A549 (cell line): ENCODE measurements at regions not wholly inside any gene's neighbourhood (a gene's known extent, or its start where the extent isn't known, plus 50 kb on each side); places are given as distances from the start of the nearest gene placed in this dataset.

Experiments used
- ATAC-seq, 2 experiments: fragments of 200-7000 bp in 1 of 2; fragments of >200 bp in 1 of 2; cut with Nextera tagmentation in 1 of 2; cut with Tn5 transposase in 1 of 2; 3 replicates each; pipeline versions ENCODE4 v1.8.0 to v1.9.1; 2018 to 2020; ENCODE audit warnings: mild to moderate bottlenecking in 1 of 2, moderate library complexity in 1 of 2
- CTCF ChIA-PET: fragments of 300-600 bp; sonication (Branson Sonifier 250); formaldehyde crosslinking; extraction: SDS; loops from one replicate; lab custom pipeline; 2021; ENCODE audit warnings: antibody characterized with exemption, inconsistent platforms; lab: Yijun Ruan, JAX
- POLR2A ChIA-PET: fragments of 350-600 bp; formaldehyde crosslinking; extraction: SDS; loops from one replicate; lab custom pipeline; 2021; ENCODE audit warnings: antibody characterized with exemption, inconsistent platforms; lab: Yijun Ruan, JAX
- DNase-seq, 2 experiments: peaks; one replicate each; pipeline versions ENCODE4 v3.0.0 to v3.0.0-alpha.2; 2011 to 2016; ENCODE audit warnings: low read depth in 1 of 2, low spot score in 1 of 2
- FAIRE-seq: peaks from 2 replicates; lab custom pipeline; 2011; peaks lifted over from hg19 to GRCh38; lab: Jason Lieb, UNC
- H3K27ac ChIP-seq, 2 experiments: fragments of >200 bp; sonication (Bioruptor Twin); formaldehyde crosslinking; 3 replicates each; pipeline ENCODE4 v1.5.1; 2016 to 2017
- H3K4me1 ChIP-seq: fragments of >200 bp; sonication (Bioruptor Twin); formaldehyde crosslinking; 3 replicates; pipeline ENCODE4 v1.6.1; 2016
- H3K4me2 ChIP-seq: fragments of >200 bp; sonication (Bioruptor Twin); formaldehyde crosslinking; 3 replicates; pipeline ENCODE4 v1.6.1; 2016
- H3K4me3 ChIP-seq: fragments of >200 bp; sonication (Bioruptor Twin); formaldehyde crosslinking; 3 replicates; pipeline ENCODE4 v1.5.1; 2016
- H3K9me3 ChIP-seq: fragments of >200 bp; sonication (Bioruptor Twin); formaldehyde crosslinking; 3 replicates; pipeline ENCODE4 v1.6.1; 2016
- CBX2 ChIP-seq: fragments of 200-600 bp; sonication (generic); IDR thresholded peaks from 2 replicates; pipeline ENCODE4 v1.6.1; 2016; ENCODE audit warnings: low read depth, mild to moderate bottlenecking, borderline replicate concordance
- CEBPB ChIP-seq, 2 experiments: fragments of >200 bp in 1 of 2; sonication (Bioruptor Twin) in 1 of 2; formaldehyde crosslinking in 1 of 2; IDR thresholded peaks; 2 replicates each; pipeline ENCODE4 v1.6.1; 2012 to 2016
- CHD4 ChIP-seq: fragments of 200-600 bp; sonication (generic); IDR thresholded peaks from 2 replicates; pipeline ENCODE4 v1.6.1; 2016; ENCODE audit warnings: antibody characterized with exemption, mild to moderate bottlenecking, borderline replicate concordance
- EHF ChIP-seq: fragments of 250-450 bp; sonication (Bioruptor Pico); IDR thresholded peaks from 2 replicates; pipeline ENCODE4 v1.5.0; 2020; ENCODE audit warnings: mild to moderate bottlenecking
- EHMT2 ChIP-seq: fragments of 200-600 bp; sonication (generic); IDR thresholded peaks from 2 replicates; pipeline ENCODE4 v1.6.1; 2016; ENCODE audit warnings: antibody characterized with exemption, low read depth, mild to moderate bottlenecking, moderate library complexity
- ESRRA ChIP-seq: fragments of 150-350 bp; IDR thresholded peaks from 2 replicates; pipeline ENCODE4 v1.6.1; 2014; ENCODE audit warnings: mild to moderate bottlenecking, low read length, borderline replicate concordance
- FOSL2 ChIP-seq, 2 experiments: fragments of 450-650 bp in 1 of 2; fragments of >200 bp in 1 of 2; sonication (Bioruptor Twin) in 1 of 2; formaldehyde crosslinking; IDR thresholded peaks; 2 replicates each; pipeline versions ENCODE4 v1.5.0 to v1.6.1; 2016 to 2020; ENCODE audit warnings: mild to moderate bottlenecking in 1 of 2, moderate library complexity in 1 of 2
- GATA3 ChIP-seq: IDR thresholded peaks from 2 replicates; pipeline ENCODE4 v1.6.1; 2012; ENCODE audit warnings: borderline replicate concordance
- HDAC2 ChIP-seq: fragments of 200-600 bp; sonication (generic); IDR thresholded peaks from 2 replicates; pipeline ENCODE4 v1.6.1; 2016
- JUN ChIP-seq, 2 experiments: fragments of >200 bp; sonication (Bioruptor Twin); formaldehyde crosslinking; IDR thresholded peaks; 2 replicates in 1 of 2; 3 replicates in 1 of 2; pipeline ENCODE4 v1.6.1; 2016 to 2017
- JUNB ChIP-seq: fragments of >200 bp; sonication (Bioruptor Twin); formaldehyde crosslinking; IDR thresholded peaks from 2 replicates; pipeline ENCODE4 v1.6.1; 2016
- MAZ ChIP-seq: fragments of 150-350 bp; IDR thresholded peaks from 2 replicates; pipeline ENCODE4 v1.6.1; 2014; ENCODE audit warnings: antibody characterized with exemption, low read depth, low read length, borderline replicate concordance
- MYC ChIP-seq: IDR thresholded peaks from 2 replicates; pipeline ENCODE4 v1.6.1; 2012; ENCODE audit warnings: mild to moderate bottlenecking, inconsistent platforms, low read length, improper control_type of control experiment, borderline replicate concordance
- NFE2L2 ChIP-seq: fragments of 150-350 bp; conservative IDR thresholded peaks from 2 replicates; pipeline ENCODE4 v1.6.1; 2014; ENCODE audit warnings: low read length
- NR3C1 ChIP-seq: fragments of >200 bp; sonication (Bioruptor Twin); formaldehyde crosslinking; IDR thresholded peaks from 3 replicates; pipeline ENCODE4 v1.6.1; 2017
- PBX3 ChIP-seq: IDR thresholded peaks from 2 replicates; pipeline ENCODE4 v1.6.1; 2012
- POLR2A ChIP-seq: IDR thresholded peaks from 2 replicates; pipeline ENCODE4 v1.6.1; 2012; ENCODE audit warnings: mild to moderate bottlenecking, low read length
- RAD21 ChIP-seq, 2 experiments: fragments of >200 bp in 1 of 2; sonication (Bioruptor Twin) in 1 of 2; formaldehyde crosslinking in 1 of 2; IDR thresholded peaks in 1 of 2; conservative IDR thresholded peaks in 1 of 2; 2 replicates in 1 of 2; 3 replicates in 1 of 2; pipeline ENCODE4 v1.6.1; 2012 to 2018; ENCODE audit warnings: inconsistent platforms in 1 of 2
- RCOR1 ChIP-seq: fragments of 150-350 bp; IDR thresholded peaks from 2 replicates; pipeline ENCODE4 v1.6.1; 2014; ENCODE audit warnings: antibody characterized with exemption, low read length, low read depth
- SMC3 ChIP-seq: fragments of >200 bp; sonication (Bioruptor Twin); formaldehyde crosslinking; IDR thresholded peaks from 3 replicates; pipeline ENCODE4 v1.6.1; 2018; ENCODE audit warnings: inconsistent platforms
- SREBF2 ChIP-seq: fragments of 450-650 bp; IDR thresholded peaks from 2 replicates; pipeline ENCODE4 v1.6.1; 2014; ENCODE audit warnings: mild to moderate bottlenecking, moderate library complexity
- ZC3H11A ChIP-seq: fragments of 450-650 bp; IDR thresholded peaks from 2 replicates; pipeline ENCODE4 v1.6.1; 2014; ENCODE audit warnings: antibody characterized with exemption, mild to moderate bottlenecking
- ZNF302 ChIP-seq: fragments of 250-450 bp; sonication (Bioruptor Pico); IDR thresholded peaks from 2 replicates; pipeline ENCODE4 v1.9.0; 2021; ENCODE audit warnings: inconsistent platforms, mild to moderate bottlenecking, moderate library complexity
- ZSCAN20 ChIP-seq: fragments of 250-450 bp; sonication (Bioruptor Pico); IDR thresholded peaks from 2 replicates; pipeline ENCODE4 v1.8.0; 2022; ENCODE audit warnings: mild to moderate bottlenecking, moderate library complexity
- WGBS: methylation state at CpG from one replicate; pipeline ENCODE4 v1.1.6; 2017; ENCODE audit errors: missing lambda C conversion rate; 5-methylcytosine and 5-hydroxymethylcytosine counted together
- TF ChIP-seq, protein P1 (sequence below): fragments of 450-650 bp; IDR thresholded peaks from 2 replicates; pipeline ENCODE4 v1.6.1; 2014; ENCODE audit warnings: antibody characterized with exemption
- TF ChIP-seq, protein P2 (sequence below): IDR thresholded peaks from 2 replicates; pipeline ENCODE4 v1.6.1; 2012

DNA sequence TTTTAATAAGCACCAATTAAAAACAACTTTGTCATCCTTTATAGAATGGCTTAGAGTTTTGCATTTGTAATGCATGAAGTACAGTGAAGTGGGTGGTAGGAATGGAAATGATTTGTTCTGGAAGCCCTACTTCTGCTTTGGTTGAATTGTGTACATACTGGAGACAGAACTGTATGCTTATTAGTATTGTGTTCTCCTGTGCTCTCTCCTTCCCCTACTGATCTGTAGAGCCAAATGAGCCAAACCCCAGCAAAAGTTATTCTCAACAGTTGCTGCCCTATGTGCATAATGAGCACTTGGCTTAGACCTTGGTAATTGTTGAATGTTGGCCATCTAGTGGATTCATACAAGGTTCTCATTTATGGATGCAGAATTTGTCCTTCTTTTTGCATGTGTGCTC, 916.1 kb downstream of the GALC start:
- TF ChIP-seq EHF (CRISPR knock-in tag) (no peak), HDAC2 (no peak), ZSCAN20 (no peak), MAZ (no peak), RAD21 (conservative IDR thresholded peaks at IDR 0.05 in 1 of 2, IDR thresholded peaks at IDR 0.05 in 1 of 2) (no peak), MYC (no peak), JUNB (no peak), SREBF2 (no peak), RCOR1 (no peak), JUN (IDR thresholded peaks at IDR 0.05) (no peak)
- TF ChIP-seq, protein P1, sequence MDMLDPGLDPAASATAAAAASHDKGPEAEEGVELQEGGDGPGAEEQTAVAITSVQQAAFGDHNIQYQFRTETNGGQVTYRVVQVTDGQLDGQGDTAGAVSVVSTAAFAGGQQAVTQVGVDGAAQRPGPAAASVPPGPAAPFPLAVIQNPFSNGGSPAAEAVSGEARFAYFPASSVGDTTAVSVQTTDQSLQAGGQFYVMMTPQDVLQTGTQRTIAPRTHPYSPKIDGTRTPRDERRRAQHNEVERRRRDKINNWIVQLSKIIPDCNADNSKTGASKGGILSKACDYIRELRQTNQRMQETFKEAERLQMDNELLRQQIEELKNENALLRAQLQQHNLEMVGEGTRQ = no peak
- TF ChIP-seq, protein P2, sequence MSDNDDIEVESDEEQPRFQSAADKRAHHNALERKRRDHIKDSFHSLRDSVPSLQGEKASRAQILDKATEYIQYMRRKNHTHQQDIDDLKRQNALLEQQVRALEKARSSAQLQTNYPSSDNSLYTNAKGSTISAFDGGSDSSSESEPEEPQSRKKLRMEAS = no peak
- ATAC-seq (no peak), DNase-seq (no peak), FAIRE-seq (no peak)
- CTCF ChIA-PET = no interaction called here
- Histone ChIP-seq H3K27ac (no peak overlapping the region), H3K4me1 (no peaks in the 10 kb centered on the region), H3K4me3 (no peak overlapping the region), H3K4me2 (no peak overlapping the region), H3K9me3 (no peaks in the 10 kb centered on the region)
- POLR2A ChIA-PET = no interaction called here

DNA sequence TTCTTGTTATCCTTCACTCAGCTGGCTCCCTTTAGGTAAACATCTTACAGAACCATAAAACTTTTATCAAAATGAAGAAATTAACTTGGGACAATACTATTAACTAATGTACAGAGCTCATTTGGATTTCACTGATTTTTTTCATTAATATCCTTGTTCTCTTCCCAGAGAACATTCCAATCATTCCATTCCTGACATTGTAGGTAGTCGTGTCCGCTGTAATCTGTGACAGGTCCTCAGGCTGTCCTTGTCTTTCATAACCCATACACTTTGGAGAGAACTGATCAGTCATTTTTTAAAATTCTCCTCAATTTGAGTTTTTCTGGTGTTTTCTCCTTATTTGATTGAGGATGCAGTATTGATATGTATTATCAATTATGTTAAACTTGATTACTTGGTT, 916.8 kb downstream of the GALC start:
- H3K27ac ChIP-seq = no peak overlapping the region
- POLR2A ChIA-PET = no interaction called here
- H3K9me3 ChIP-seq = no peaks in the 10 kb centered on the region
- no peak overlapping the region for H3K4me3 ChIP-seq
- TF ChIP-seq POLR2A = no peak
- TF ChIP-seq SMC3 = no peak
- no peak for TF ChIP-seq ZC3H11A
- no peak for TF ChIP-seq EHMT2
- no peak for TF ChIP-seq ZNF302 (CRISPR knock-in tag)
- TF ChIP-seq PBX3 = no peak
- no peak for TF ChIP-seq NFE2L2
- TF ChIP-seq FOSL2 (IDR thresholded peaks at IDR 0.05) = no peak
- no peak for TF ChIP-seq FOSL2 (CRISPR knock-in tag; IDR thresholded peaks at IDR 0.05)
- TF ChIP-seq, protein P1 = no peak
- no peak for TF ChIP-seq CHD4
- no peak for TF ChIP-seq CBX2
- no peak for TF ChIP-seq ESRRA
- no peak for TF ChIP-seq CEBPB (IDR thresholded peaks at IDR 0.05)
- no peak for TF ChIP-seq GATA3
- no peak for TF ChIP-seq NR3C1
- no peaks in the 10 kb centered on the region for H3K4me1 ChIP-seq
- CTCF ChIA-PET = no interaction called here
- DNase-seq (no peak), ATAC-seq (no peak), FAIRE-seq (no peak)
- 0% methylated on average over 2 of the region's 2 CpGs for WGBS
- H3K4me2 ChIP-seq = no peak overlapping the region
